ENCODE measurements at regions not wholly inside any gene's neighbourhood (a gene's known extent, or its start where the extent isn't known, plus 50 kb on each side); places are given as distances from the start of the nearest gene placed in this dataset.

GRCh38 chr4:110989125-110989524 lies 366.2 kb upstream of the PITX2 start:
- no peaks in the 10 kb centered on the region for H3K36me3 ChIP-seq (ENCODE audit: low read depth)
- TF ChIP-seq, protein P1, sequence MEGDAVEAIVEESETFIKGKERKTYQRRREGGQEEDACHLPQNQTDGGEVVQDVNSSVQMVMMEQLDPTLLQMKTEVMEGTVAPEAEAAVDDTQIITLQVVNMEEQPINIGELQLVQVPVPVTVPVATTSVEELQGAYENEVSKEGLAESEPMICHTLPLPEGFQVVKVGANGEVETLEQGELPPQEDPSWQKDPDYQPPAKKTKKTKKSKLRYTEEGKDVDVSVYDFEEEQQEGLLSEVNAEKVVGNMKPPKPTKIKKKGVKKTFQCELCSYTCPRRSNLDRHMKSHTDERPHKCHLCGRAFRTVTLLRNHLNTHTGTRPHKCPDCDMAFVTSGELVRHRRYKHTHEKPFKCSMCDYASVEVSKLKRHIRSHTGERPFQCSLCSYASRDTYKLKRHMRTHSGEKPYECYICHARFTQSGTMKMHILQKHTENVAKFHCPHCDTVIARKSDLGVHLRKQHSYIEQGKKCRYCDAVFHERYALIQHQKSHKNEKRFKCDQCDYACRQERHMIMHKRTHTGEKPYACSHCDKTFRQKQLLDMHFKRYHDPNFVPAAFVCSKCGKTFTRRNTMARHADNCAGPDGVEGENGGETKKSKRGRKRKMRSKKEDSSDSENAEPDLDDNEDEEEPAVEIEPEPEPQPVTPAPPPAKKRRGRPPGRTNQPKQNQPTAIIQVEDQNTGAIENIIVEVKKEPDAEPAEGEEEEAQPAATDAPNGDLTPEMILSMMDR (IDR thresholded peaks at IDR 0.05): no peak
- intact Hi-C loops (cut with DNase I, micrococcal nuclease): no loop called here
- ATAC-seq (no peak), DNase-seq (no peak)
- no peaks in the 10 kb centered on the region for H3K4me1 ChIP-seq (ENCODE audit: low read depth)
- no peak overlapping the region for H3K4me3 ChIP-seq
- no peaks in the 10 kb centered on the region for H3K9me3 ChIP-seq

DNA sequence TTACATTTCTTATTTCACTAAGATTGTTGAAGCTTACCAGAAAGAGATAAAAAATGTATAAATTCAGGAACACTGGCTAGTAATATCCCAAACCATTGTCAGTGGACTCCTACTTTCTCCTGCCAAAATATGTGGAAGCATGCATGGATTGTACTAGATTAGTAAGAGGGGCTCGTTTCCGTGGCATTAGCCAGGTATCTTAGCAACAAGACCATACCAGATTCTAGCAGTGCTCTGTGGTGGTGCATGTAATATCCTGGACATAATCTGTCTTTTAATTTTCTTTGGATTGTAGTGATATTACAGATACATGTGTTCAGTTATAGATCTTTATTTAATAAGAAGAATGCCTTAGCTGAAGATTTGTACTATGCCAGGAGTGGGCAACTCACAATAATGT lies 371.9 kb upstream of the PITX2 start:
- no peak for ATAC-seq
- TF ChIP-seq, protein P1 (IDR thresholded peaks at IDR 0.05): no peak
- no peak for DNase-seq

GRCh38 chr4:110998320-110998719 lies 375.4 kb upstream of the PITX2 start:
- no peak overlapping the region for H3K4me3 ChIP-seq
- intact Hi-C loops (cut with DNase I, micrococcal nuclease): no loop called here
- H3K4me1 ChIP-seq (ENCODE audit: low read depth): no peaks in the 10 kb centered on the region
- H3K36me3 ChIP-seq (ENCODE audit: low read depth): no peaks in the 10 kb centered on the region
- no peak for DNase-seq
- ATAC-seq: no peak
- TF ChIP-seq, protein P1 (IDR thresholded peaks at IDR 0.05): no peak
- no peaks in the 10 kb centered on the region for H3K9me3 ChIP-seq

More for the DNA sequence above, 371.9 kb upstream of the PITX2 start:
- no peaks in the 10 kb centered on the region for H3K9me3 ChIP-seq
- H3K4me3 ChIP-seq: no peak overlapping the region
- intact Hi-C loops (cut with DNase I, micrococcal nuclease): no loop called here
- H3K36me3 ChIP-seq (ENCODE audit: low read depth): no peaks in the 10 kb centered on the region
- H3K4me1 ChIP-seq (ENCODE audit: low read depth): no peaks in the 10 kb centered on the region

DNA sequence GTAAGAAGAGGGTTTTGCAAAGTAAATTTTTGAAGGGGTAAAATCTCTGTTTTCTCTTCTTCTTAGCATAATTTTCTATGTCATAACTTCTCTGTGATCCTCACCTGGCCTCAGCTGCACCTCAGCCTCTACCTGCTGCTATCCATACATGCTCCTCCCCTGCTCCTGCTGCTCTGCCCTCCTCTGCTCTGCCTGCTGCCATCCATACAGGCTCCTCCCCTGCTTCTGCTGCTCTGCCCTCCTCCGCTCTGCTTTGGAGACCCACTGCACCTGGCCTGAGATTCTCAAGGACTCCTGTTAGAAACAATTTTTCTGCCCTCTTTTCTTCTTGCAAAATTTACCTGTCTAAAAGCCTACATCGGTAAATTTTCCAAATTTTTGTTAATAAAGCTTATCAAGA lies 388.6 kb upstream of the PITX2 start:
- no peak overlapping the region for H3K4me3 ChIP-seq
- no peak for DNase-seq
- intact Hi-C loops (cut with DNase I, micrococcal nuclease): no loop called here
- H3K4me1 ChIP-seq (ENCODE audit: low read depth): no peaks in the 10 kb centered on the region
- ATAC-seq: no peak
- H3K36me3 ChIP-seq (ENCODE audit: low read depth): no peaks in the 10 kb centered on the region
- no peaks in the 10 kb centered on the region for H3K9me3 ChIP-seq
- TF ChIP-seq, protein P1 (IDR thresholded peaks at IDR 0.05): no peak

GRCh38 chr4:111013846-111014245 lies 391.0 kb upstream of the PITX2 start:
- TF ChIP-seq, protein P1 (IDR thresholded peaks at IDR 0.05): no peak
- Histone ChIP-seq H3K9me3 (no peaks in the 10 kb centered on the region), H3K36me3 (ENCODE audit: low read depth) (no peaks in the 10 kb centered on the region), H3K4me3 (no peak overlapping the region), H3K4me1 (ENCODE audit: low read depth) (no peaks in the 10 kb centered on the region)
- ATAC-seq: no peak
- DNase-seq: no peak
- intact Hi-C loops (cut with DNase I, micrococcal nuclease): no loop called here

- H3K4me3 ChIP-seq: no peak overlapping the region
- H3K36me3 ChIP-seq (ENCODE audit: low read depth): no peaks in the 10 kb centered on the region
- ATAC-seq: no peak
- no peaks in the 10 kb centered on the region for H3K9me3 ChIP-seq
- H3K4me1 ChIP-seq (ENCODE audit: low read depth): no peaks in the 10 kb centered on the region
- intact Hi-C loops (cut with DNase I, micrococcal nuclease): no loop called here
- no peak for DNase-seq
- TF ChIP-seq, protein P1 (IDR thresholded peaks at IDR 0.05): no peak
These were observed 391.7 kb upstream of the PITX2 start for GRCh38 chr4:111014537-111014936.

All from mucosa of descending colon (tissue), 3 donors.